ENCODE measurements at regions not wholly inside any gene's neighbourhood (a gene's known extent, or its start where the extent isn't known, plus 50 kb on each side); places are given as distances from the start of the nearest gene placed in this dataset.
"Not testable (repeated sequence)": the region's sequence is repeated elsewhere in the genome, so short reads cannot be mapped to it uniquely, and the experiment has no call there.

- FAIRE-seq = no peak
Observed at GRCh38 chr3:109806929-109807328, 469.6 kb upstream of the DPPA4 start.

- FAIRE-seq = no peak
Observed at GRCh38 chr3:109809513-109809912, 472.2 kb upstream of the DPPA4 start.

GRCh38 chr3:109818081-109818480 lies 480.7 kb upstream of the DPPA4 start:
- no peak for FAIRE-seq

- no peak for FAIRE-seq
Observed at GRCh38 chr3:109819734-109820133, 482.4 kb upstream of the DPPA4 start.

- no peak for FAIRE-seq
Observed at GRCh38 chr3:109825971-109826810, 488.8 kb upstream of the DPPA4 start.

GRCh38 chr3:109831403-109831802 lies 494.1 kb upstream of the DPPA4 start:
- no peak for FAIRE-seq

GRCh38 chr3:109835958-109836357 lies 498.6 kb upstream of the DPPA4 start:
- FAIRE-seq = no peak

GRCh38 chr3:109851854-109852253 lies 514.5 kb upstream of the DPPA4 start:
- FAIRE-seq = no peak

- FAIRE-seq = no peak
Observed at GRCh38 chr3:109852283-109852682, 514.9 kb upstream of the DPPA4 start.

GRCh38 chr3:109853077-109853731 lies 515.9 kb upstream of the DPPA4 start:
- no peak for FAIRE-seq

GRCh38 chr3:109863701-109864100 lies 526.4 kb upstream of the DPPA4 start:
- no peak for FAIRE-seq

- no peak for FAIRE-seq
Observed at GRCh38 chr3:109864452-109864851, 527.1 kb upstream of the DPPA4 start.

GRCh38 chr3:109869586-109869985 lies 532.2 kb upstream of the DPPA4 start:
- FAIRE-seq = no peak

- no peak for FAIRE-seq
Observed at GRCh38 chr3:109874896-109875708, 537.8 kb upstream of the DPPA4 start.

GRCh38 chr3:109877616-109878015 lies 540.3 kb upstream of the DPPA4 start:
- not testable (repeated sequence) for FAIRE-seq

- no peak for FAIRE-seq
Observed at GRCh38 chr3:109882144-109882543, 544.8 kb upstream of the DPPA4 start.

- FAIRE-seq = no peak
Observed at GRCh38 chr3:109887293-109887692, 549.9 kb upstream of the DPPA4 start.

- FAIRE-seq = no peak
Observed at GRCh38 chr3:109888026-109888425, 550.7 kb upstream of the DPPA4 start.

- FAIRE-seq = no peak
Observed at GRCh38 chr3:109897734-109898133, 560.4 kb upstream of the DPPA4 start.

- no peak for FAIRE-seq
Observed at GRCh38 chr3:109899925-109900324, 562.6 kb upstream of the DPPA4 start.

- FAIRE-seq = no peak
Observed at GRCh38 chr3:109900783-109901182, 563.4 kb upstream of the DPPA4 start.

- FAIRE-seq = no peak
Observed at GRCh38 chr3:109902549-109902948, 565.2 kb upstream of the DPPA4 start.

- no peak for FAIRE-seq
Observed at GRCh38 chr3:109903100-109903499, 565.8 kb upstream of the DPPA4 start.

GRCh38 chr3:109910772-109911171 lies 573.4 kb upstream of the DPPA4 start:
- FAIRE-seq = no peak

All from G401.6 (cell line).